Loucy (cell line): ENCODE measurements at regions not wholly inside any gene's neighbourhood (a gene's known extent, or its start where the extent isn't known, plus 50 kb on each side); places are given as distances from the start of the nearest gene placed in this dataset.

Source experiments
- H2AFZ ChIP-seq: fragments of 200-600 bp; sonication (generic); 2 replicates; pipeline ENCODE4 v1.6.0; 2016; ENCODE audit warnings: antibody characterized with exemption, mild to moderate bottlenecking, low read length, moderate library complexity
- H3F3A ChIP-seq: fragments of 200-600 bp; 2 replicates; pipeline ENCODE4 v1.6.0; 2016; ENCODE audit warnings: antibody characterized with exemption, low read depth, mild to moderate bottlenecking
- H3K27me3 ChIP-seq: fragments of 200-600 bp; sonication (generic); 2 replicates; pipeline ENCODE4 v1.6.1; 2014; ENCODE audit warnings: low read length, mild to moderate bottlenecking; ENCODE audit not compliant: insufficient read depth, poor library complexity, severe bottlenecking
- H3K36me3 ChIP-seq: fragments of 200-600 bp; sonication (generic); 2 replicates; pipeline ENCODE4 v1.6.1; 2016; ENCODE audit warnings: low read length; ENCODE audit not compliant: insufficient read depth
- H3K4me1 ChIP-seq: fragments of 200-600 bp; sonication (generic); 2 replicates; pipeline ENCODE4 v1.5.1; 2014; ENCODE audit warnings: low read length, mild to moderate bottlenecking; ENCODE audit not compliant: insufficient read depth, poor library complexity, severe bottlenecking
- H3K4me2 ChIP-seq: fragments of 200-600 bp; sonication (generic); 2 replicates; pipeline ENCODE4 v1.6.0; 2014; ENCODE audit warnings: antibody characterized with exemption, low read length, low read depth, mild to moderate bottlenecking; ENCODE audit not compliant: poor library complexity, severe bottlenecking
- H3K4me3 ChIP-seq: fragments of 200-600 bp; sonication (generic); 2 replicates; pipeline ENCODE4 v1.5.1; 2014; ENCODE audit warnings: low read length, mild to moderate bottlenecking, mixed read lengths; ENCODE audit not compliant: poor library complexity, severe bottlenecking
- H3K79me2 ChIP-seq: fragments of 200-600 bp; sonication (generic); 2 replicates; pipeline ENCODE4 v1.6.1; 2014; ENCODE audit warnings: low read length; ENCODE audit not compliant: insufficient read depth
- H3K9ac ChIP-seq: fragments of 200-600 bp; sonication (generic); 2 replicates; pipeline ENCODE4 v1.6.0; 2014; ENCODE audit warnings: mild to moderate bottlenecking, low read depth, low read length, moderate library complexity; ENCODE audit not compliant: poor library complexity, severe bottlenecking
- H3K9me2 ChIP-seq: fragments of 200-600 bp; sonication (generic); replicated peaks from 2 replicates; pipeline ENCODE4 v1.6.1; 2016; ENCODE audit warnings: low read depth, low read length, mixed read lengths
- H3K9me3 ChIP-seq: fragments of 200-600 bp; sonication (generic); 2 replicates; pipeline ENCODE4 v1.6.1; 2014; ENCODE audit warnings: mild to moderate bottlenecking, antibody characterized with exemption, low read length, low read depth; ENCODE audit not compliant: insufficient read depth
- H4K20me1 ChIP-seq: fragments of 200-600 bp; sonication (generic); 2 replicates; pipeline ENCODE4 v1.6.0; 2014; ENCODE audit warnings: antibody characterized with exemption, low read length, mild to moderate bottlenecking; ENCODE audit not compliant: insufficient read depth, poor library complexity, severe bottlenecking
- CTCF ChIP-seq: fragments of 200-600 bp; sonication (generic); conservative IDR thresholded peaks from 2 replicates; pipeline ENCODE4 v1.5.1; 2014; ENCODE audit warnings: mild to moderate bottlenecking, antibody characterized with exemption, low read length
- EZH2phosphoT487 ChIP-seq: fragments of 200-600 bp; IDR thresholded peaks from 2 replicates; pipeline ENCODE4 v1.6.1; 2018; ENCODE audit warnings: antibody characterized with exemption, mild to moderate bottlenecking, moderate library complexity, borderline replicate concordance

- H4K20me1 ChIP-seq = no peaks in the 10 kb centered on the region
- H3K4me3 ChIP-seq = no peak overlapping the region
- H3K9me3 ChIP-seq = peaks cover 22% of the 10 kb centered on the region; the same call in 1 of the 2 replicates
- H3K9me2 ChIP-seq = no peaks in the 10 kb centered on the region
- no peaks in the 10 kb centered on the region for H3K4me1 ChIP-seq
- H2AFZ ChIP-seq = no peak overlapping the region
- no peaks in the 10 kb centered on the region for H3K27me3 ChIP-seq
- TF ChIP-seq CTCF = no peak
- no peak for TF ChIP-seq EZH2phosphoT487
- H3K9ac ChIP-seq = no peak overlapping the region
- H3K36me3 ChIP-seq = no peaks in the 10 kb centered on the region
- no peak overlapping the region for H3K4me2 ChIP-seq
- H3K79me2 ChIP-seq = no peaks in the 10 kb centered on the region
- no peaks in the 10 kb centered on the region for H3F3A ChIP-seq
These were observed 157.7 kb upstream of the TMEM45B start for GRCh38 chr11:129657866-129658525.

GRCh38 chr11:129658526-129658867 lies 157.2 kb upstream of the TMEM45B start:
- peaks cover 21% of the 10 kb centered on the region; the same call in 1 of the 2 replicates for H3K9me3 ChIP-seq
- H3K36me3 ChIP-seq = no peaks in the 10 kb centered on the region
- H3K9me2 ChIP-seq = no peaks in the 10 kb centered on the region
- H3F3A ChIP-seq = no peaks in the 10 kb centered on the region
- no peak overlapping the region for H3K4me2 ChIP-seq
- H3K79me2 ChIP-seq = no peaks in the 10 kb centered on the region
- TF ChIP-seq EZH2phosphoT487 (no peak), CTCF (no peak)
- H2AFZ ChIP-seq = no peak overlapping the region
- no peaks in the 10 kb centered on the region for H4K20me1 ChIP-seq
- no peak overlapping the region for H3K9ac ChIP-seq
- no peaks in the 10 kb centered on the region for H3K27me3 ChIP-seq
- no peak overlapping the region for H3K4me3 ChIP-seq
- H3K4me1 ChIP-seq = no peaks in the 10 kb centered on the region

- no peak overlapping the region for H2AFZ ChIP-seq
- H4K20me1 ChIP-seq = no peaks in the 10 kb centered on the region
- TF ChIP-seq CTCF (no peak), EZH2phosphoT487 (no peak)
- H3K4me3 ChIP-seq = no peak overlapping the region
- no peaks in the 10 kb centered on the region for H3K9me2 ChIP-seq
- H3F3A ChIP-seq = no peaks in the 10 kb centered on the region
- H3K79me2 ChIP-seq = no peaks in the 10 kb centered on the region
- no peaks in the 10 kb centered on the region for H3K36me3 ChIP-seq
- H3K9me3 ChIP-seq = no peaks in the 10 kb centered on the region
- H3K9ac ChIP-seq = no peak overlapping the region
- peak overlapping the region; percentile 47 for H3K4me2 ChIP-seq
- H3K27me3 ChIP-seq = no peaks in the 10 kb centered on the region
- peaks cover 17% of the 10 kb centered on the region for H3K4me1 ChIP-seq
These were observed 134.7 kb upstream of the TMEM45B start for GRCh38 chr11:129680907-129681306.
